ENCODE measurements at regions not wholly inside any gene's neighbourhood (a gene's known extent, or its start where the extent isn't known, plus 50 kb on each side); places are given as distances from the start of the nearest gene placed in this dataset.

GRCh38 chr3:160081958-160082533 lies 93.4 kb downstream of the IL12A start:
- Histone ChIP-seq H3K27ac (replicated peaks; ENCODE audit: low read length) (no peak overlapping the region), H2BK15ac (ENCODE audit: low read length) (no peak overlapping the region), H2BK12ac (ENCODE audit: low read length) (no peak overlapping the region), H3K14ac (ENCODE audit: low read length) (no peak overlapping the region), H3K4me2 (ENCODE audit: insufficient read depth, low read length, poor library complexity, severe bottlenecking) (no peak overlapping the region), H3K18ac (ENCODE audit: low read length) (no peak overlapping the region), H3K23ac (ENCODE audit: low read depth, low read length, poor library complexity) (no peak overlapping the region), H3K4me1 (ENCODE audit: control insufficient read depth in 2 of 2, insufficient read depth in 1 of 2, low read depth in 1 of 2, low read length in 2 of 2) (no peaks in the 10 kb centered on the region), H3K4me3 (ENCODE audit: low read length in 2 of 2) (no peak overlapping the region), H4K91ac (ENCODE audit: low read depth, low read length, poor library complexity) (no peak overlapping the region), H3K9me3 (replicated peaks in 1 of 2; ENCODE audit: control insufficient read depth in 2 of 2, insufficient read depth in 1 of 2, low read depth in 1 of 2, low read length in 2 of 2) (no peaks in the 10 kb centered on the region), H3K36me3 (replicated peaks in 1 of 2; ENCODE audit: control insufficient read depth in 2 of 2, insufficient read depth in 2 of 2, low read length in 2 of 2) (no peaks in the 10 kb centered on the region), H3K79me1 (ENCODE audit: low read depth, low read length) (no peaks in the 10 kb centered on the region), H2BK120ac (ENCODE audit: low read depth, low read length) (no peak overlapping the region), H3K9ac (ENCODE audit: low read depth, low read length, poor library complexity) (no peak overlapping the region), H4K8ac (ENCODE audit: low read depth, low read length) (no peak overlapping the region), H3K4ac (ENCODE audit: low read length) (no peak overlapping the region), H2AFZ (ENCODE audit: low read length) (no peak overlapping the region), H2AK5ac (ENCODE audit: low read depth, low read length) (no peak overlapping the region), H3K27me3 (ENCODE audit: control insufficient read depth in 3 of 3, insufficient read depth in 3 of 3, low read depth in 1 of 3, low read length in 3 of 3) (no peaks in the 10 kb centered on the region), H2BK5ac (ENCODE audit: low read length) (no peak overlapping the region)
- DNase-seq (ENCODE audit: low spot score), result no peak
- no CpG with 5 or more reads among the region's 2 CpGs for WGBS, 2 donors (ENCODE audit: extremely low coverage in 2 of 2, insufficient read length in 2 of 2, insufficient replicate concordance in 1 of 2)

- Histone ChIP-seq H3K9ac (ENCODE audit: low read depth, low read length, poor library complexity) (no peak overlapping the region), H3K18ac (ENCODE audit: low read length) (no peak overlapping the region), H4K91ac (ENCODE audit: low read depth, low read length, poor library complexity) (no peak overlapping the region), H3K79me1 (ENCODE audit: low read depth, low read length) (no peaks in the 10 kb centered on the region), H3K4ac (ENCODE audit: low read length) (no peak overlapping the region), H3K23ac (ENCODE audit: low read depth, low read length, poor library complexity) (no peak overlapping the region), H3K9me3 (replicated peaks in 1 of 2; ENCODE audit: control insufficient read depth in 2 of 2, insufficient read depth in 1 of 2, low read depth in 1 of 2, low read length in 2 of 2) (no peaks in the 10 kb centered on the region), H3K36me3 (replicated peaks in 1 of 2; ENCODE audit: control insufficient read depth in 2 of 2, insufficient read depth in 2 of 2, low read length in 2 of 2) (no peaks in the 10 kb centered on the region), H3K4me2 (ENCODE audit: insufficient read depth, low read length, poor library complexity, severe bottlenecking) (no peak overlapping the region), H2BK120ac (ENCODE audit: low read depth, low read length) (no peak overlapping the region), H3K4me3 (ENCODE audit: low read length in 2 of 2) (no peak overlapping the region), H2BK5ac (ENCODE audit: low read length) (no peak overlapping the region), H3K27me3 (ENCODE audit: control insufficient read depth in 3 of 3, insufficient read depth in 3 of 3, low read depth in 1 of 3, low read length in 3 of 3) (no peaks in the 10 kb centered on the region), H3K4me1 (ENCODE audit: control insufficient read depth in 2 of 2, insufficient read depth in 1 of 2, low read depth in 1 of 2, low read length in 2 of 2) (no peaks in the 10 kb centered on the region), H2AFZ (ENCODE audit: low read length) (no peak overlapping the region), H3K27ac (replicated peaks; ENCODE audit: low read length) (no peak overlapping the region), H4K8ac (ENCODE audit: low read depth, low read length) (no peak overlapping the region), H2AK5ac (ENCODE audit: low read depth, low read length) (no peak overlapping the region), H2BK15ac (ENCODE audit: low read length) (no peak overlapping the region), H3K14ac (ENCODE audit: low read length) (no peak overlapping the region), H2BK12ac (ENCODE audit: low read length) (no peak overlapping the region)
- no peak for DNase-seq (ENCODE audit: low spot score)
- no CpG with 5 or more reads among the region's 1 CpG for WGBS, 2 donors (ENCODE audit: extremely low coverage in 2 of 2, insufficient read length in 2 of 2, insufficient replicate concordance in 1 of 2)
These were observed 96.4 kb downstream of the IL12A start for GRCh38 chr3:160084998-160085397.

DNA sequence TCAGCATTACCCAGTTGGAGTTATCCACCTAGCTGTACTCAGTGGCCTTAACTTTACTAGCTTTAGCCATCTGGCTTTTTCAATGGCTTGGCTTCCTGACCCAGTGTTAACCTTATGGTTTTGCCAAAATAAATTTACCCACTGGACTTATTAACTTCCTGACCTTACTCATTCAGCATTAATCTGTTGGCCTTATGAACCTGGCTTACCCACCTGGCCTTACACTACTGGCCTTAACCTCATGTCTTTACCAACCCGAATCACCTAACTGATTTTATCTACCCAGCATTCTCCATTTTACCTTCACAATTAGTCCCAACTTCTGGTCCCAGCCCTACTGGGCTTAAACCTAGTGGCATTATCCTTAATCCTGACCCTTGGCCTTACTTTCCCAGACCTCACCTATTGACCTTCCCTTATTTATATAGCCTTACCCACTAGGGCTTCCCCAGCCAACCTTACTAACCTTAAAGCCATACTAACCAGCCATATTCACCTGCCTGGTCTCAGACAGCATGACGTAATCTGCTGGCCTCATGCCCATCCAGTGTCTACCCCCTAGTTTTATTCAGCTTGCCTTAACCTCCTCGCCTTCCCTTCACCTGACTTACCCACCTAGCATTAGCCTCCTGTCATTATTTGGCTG lies 100.0 kb downstream of the IL12A start:
- H3K27ac ChIP-seq (replicated peaks; ENCODE audit: low read length), result no peak overlapping the region
- no peak overlapping the region for H3K23ac ChIP-seq (ENCODE audit: low read depth, low read length, poor library complexity)
- no peak overlapping the region for H3K4me2 ChIP-seq (ENCODE audit: insufficient read depth, low read length, poor library complexity, severe bottlenecking)
- H2AK5ac ChIP-seq (ENCODE audit: low read depth, low read length), result no peak overlapping the region
- no peak overlapping the region for H2AFZ ChIP-seq (ENCODE audit: low read length)
- H3K9me3 ChIP-seq (replicated peaks in 1 of 2; ENCODE audit: control insufficient read depth in 2 of 2, insufficient read depth in 1 of 2, low read depth in 1 of 2, low read length in 2 of 2), result no peaks in the 10 kb centered on the region
- H2BK15ac ChIP-seq (ENCODE audit: low read length), result no peak overlapping the region
- H4K91ac ChIP-seq (ENCODE audit: low read depth, low read length, poor library complexity), result no peak overlapping the region
- no peak overlapping the region for H3K4ac ChIP-seq (ENCODE audit: low read length)
- H3K4me3 ChIP-seq (ENCODE audit: low read length in 2 of 2), result no peak overlapping the region
- no peaks in the 10 kb centered on the region for H3K79me1 ChIP-seq (ENCODE audit: low read depth, low read length)
- no peak overlapping the region for H4K8ac ChIP-seq (ENCODE audit: low read depth, low read length)
- no peak for DNase-seq (ENCODE audit: low spot score)
- H2BK120ac ChIP-seq (ENCODE audit: low read depth, low read length), result no peak overlapping the region
- H3K9ac ChIP-seq (ENCODE audit: low read depth, low read length, poor library complexity), result no peak overlapping the region
- no peak overlapping the region for H3K18ac ChIP-seq (ENCODE audit: low read length)
- H2BK5ac ChIP-seq (ENCODE audit: low read length), result no peak overlapping the region
- H3K36me3 ChIP-seq (replicated peaks in 1 of 2; ENCODE audit: control insufficient read depth in 2 of 2, insufficient read depth in 2 of 2, low read length in 2 of 2), result no peaks in the 10 kb centered on the region
- H3K14ac ChIP-seq (ENCODE audit: low read length), result no peak overlapping the region
- no peaks in the 10 kb centered on the region for H3K27me3 ChIP-seq (ENCODE audit: control insufficient read depth in 3 of 3, insufficient read depth in 3 of 3, low read depth in 1 of 3, low read length in 3 of 3)
- no CpG with 5 or more reads among the region's 3 CpGs for WGBS, 2 donors (ENCODE audit: extremely low coverage in 2 of 2, insufficient read length in 2 of 2, insufficient replicate concordance in 1 of 2)
- H2BK12ac ChIP-seq (ENCODE audit: low read length), result no peak overlapping the region
- H3K4me1 ChIP-seq (ENCODE audit: control insufficient read depth in 2 of 2, insufficient read depth in 1 of 2, low read depth in 1 of 2, low read length in 2 of 2), result no peaks in the 10 kb centered on the region

- H3K27me3 ChIP-seq (ENCODE audit: control insufficient read depth in 3 of 3, insufficient read depth in 3 of 3, low read depth in 1 of 3, low read length in 3 of 3), result no peaks in the 10 kb centered on the region
- H2BK5ac ChIP-seq (ENCODE audit: low read length), result no peak overlapping the region
- no peak overlapping the region for H3K23ac ChIP-seq (ENCODE audit: low read depth, low read length, poor library complexity)
- no peaks in the 10 kb centered on the region for H3K79me1 ChIP-seq (ENCODE audit: low read depth, low read length)
- H4K8ac ChIP-seq (ENCODE audit: low read depth, low read length), result no peak overlapping the region
- no peak overlapping the region for H4K91ac ChIP-seq (ENCODE audit: low read depth, low read length, poor library complexity)
- no peak overlapping the region for H2AK5ac ChIP-seq (ENCODE audit: low read depth, low read length)
- no peak overlapping the region for H2BK120ac ChIP-seq (ENCODE audit: low read depth, low read length)
- no peak overlapping the region for H3K4me3 ChIP-seq (ENCODE audit: low read length in 2 of 2)
- H3K27ac ChIP-seq (replicated peaks; ENCODE audit: low read length), result no peak overlapping the region
- H3K4me2 ChIP-seq (ENCODE audit: insufficient read depth, low read length, poor library complexity, severe bottlenecking), result no peak overlapping the region
- no peaks in the 10 kb centered on the region for H3K36me3 ChIP-seq (replicated peaks in 1 of 2; ENCODE audit: control insufficient read depth in 2 of 2, insufficient read depth in 2 of 2, low read length in 2 of 2)
- no peak for DNase-seq (ENCODE audit: low spot score)
- H3K18ac ChIP-seq (ENCODE audit: low read length), result no peak overlapping the region
- no peak overlapping the region for H3K4ac ChIP-seq (ENCODE audit: low read length)
- no peak overlapping the region for H2BK12ac ChIP-seq (ENCODE audit: low read length)
- no peak overlapping the region for H2BK15ac ChIP-seq (ENCODE audit: low read length)
- H2AFZ ChIP-seq (ENCODE audit: low read length), result no peak overlapping the region
- WGBS, 2 donors (ENCODE audit: extremely low coverage in 2 of 2, insufficient read length in 2 of 2, insufficient replicate concordance in 1 of 2), result no CpG with 5 or more reads among the region's 4 CpGs
- no peak overlapping the region for H3K9ac ChIP-seq (ENCODE audit: low read depth, low read length, poor library complexity)
- H3K9me3 ChIP-seq (replicated peaks in 1 of 2; ENCODE audit: control insufficient read depth in 2 of 2, insufficient read depth in 1 of 2, low read depth in 1 of 2, low read length in 2 of 2), result no peaks in the 10 kb centered on the region
- H3K14ac ChIP-seq (ENCODE audit: low read length), result no peak overlapping the region
- no peaks in the 10 kb centered on the region for H3K4me1 ChIP-seq (ENCODE audit: control insufficient read depth in 2 of 2, insufficient read depth in 1 of 2, low read depth in 1 of 2, low read length in 2 of 2)
These were observed 102.0 kb downstream of the IL12A start for GRCh38 chr3:160090653-160091052.

Measured in neuronal stem cell (in vitro differentiated cells).